HG02678 (cell line): ENCODE measurements at regions not wholly inside any gene's neighbourhood (a gene's known extent, or its start where the extent isn't known, plus 50 kb on each side); places are given as distances from the start of the nearest gene placed in this dataset.
"Not testable (repeated sequence)": the region's sequence is repeated elsewhere in the genome, so short reads cannot be mapped to it uniquely, and the experiment has no call there.

Source experiments
- ATAC-seq: cut with Tn5 transposase; IDR thresholded peaks from one replicate; pipeline ENCODE4 v1.9.1; 2021; ENCODE audit warnings: mild to moderate bottlenecking, moderate library complexity; ENCODE audit not compliant: unreplicated experiment

GRCh38 chr17:71446645-71447437 is 674.0 kb upstream of the SOX9 start:
- ATAC-seq: no peak

DNA sequence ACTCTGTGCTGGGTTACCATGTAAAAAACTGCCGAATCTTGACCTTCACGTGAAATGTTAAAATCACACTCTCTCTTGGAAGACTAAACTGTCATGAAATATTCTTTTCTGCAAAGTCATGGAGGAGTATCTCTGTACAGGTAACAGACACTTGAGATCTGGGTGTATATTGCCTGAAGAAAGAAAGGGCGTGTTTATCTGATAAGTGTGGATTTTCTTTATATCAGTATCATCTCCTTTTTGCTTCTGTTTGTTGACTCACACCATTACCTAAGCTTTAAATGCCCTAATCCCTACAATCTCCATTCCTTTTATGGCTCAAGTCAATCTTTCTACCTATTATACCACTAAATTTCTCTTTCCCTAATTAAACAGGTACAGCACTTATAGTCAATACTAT is 673.2 kb upstream of the SOX9 start:
- no peak for ATAC-seq

DNA sequence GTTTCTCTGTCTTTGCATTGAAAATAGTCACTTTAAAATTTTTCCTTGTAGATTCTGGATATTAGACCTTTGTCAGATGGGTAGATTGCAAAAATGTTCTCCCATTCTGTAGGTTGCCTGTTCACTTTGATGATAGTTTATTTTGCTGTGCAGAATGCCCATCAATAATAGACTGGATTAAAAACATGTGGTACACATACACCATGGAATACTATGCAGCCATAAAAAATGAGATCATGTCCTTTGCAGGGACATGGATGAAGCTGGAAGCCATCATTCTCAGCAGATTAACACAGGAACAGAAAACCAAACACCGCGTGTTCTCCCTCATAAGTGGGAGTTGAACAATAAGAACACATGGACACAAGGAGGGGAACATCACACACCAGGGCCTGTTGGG is 670.2 kb upstream of the SOX9 start:
- not testable (repeated sequence) for ATAC-seq

DNA sequence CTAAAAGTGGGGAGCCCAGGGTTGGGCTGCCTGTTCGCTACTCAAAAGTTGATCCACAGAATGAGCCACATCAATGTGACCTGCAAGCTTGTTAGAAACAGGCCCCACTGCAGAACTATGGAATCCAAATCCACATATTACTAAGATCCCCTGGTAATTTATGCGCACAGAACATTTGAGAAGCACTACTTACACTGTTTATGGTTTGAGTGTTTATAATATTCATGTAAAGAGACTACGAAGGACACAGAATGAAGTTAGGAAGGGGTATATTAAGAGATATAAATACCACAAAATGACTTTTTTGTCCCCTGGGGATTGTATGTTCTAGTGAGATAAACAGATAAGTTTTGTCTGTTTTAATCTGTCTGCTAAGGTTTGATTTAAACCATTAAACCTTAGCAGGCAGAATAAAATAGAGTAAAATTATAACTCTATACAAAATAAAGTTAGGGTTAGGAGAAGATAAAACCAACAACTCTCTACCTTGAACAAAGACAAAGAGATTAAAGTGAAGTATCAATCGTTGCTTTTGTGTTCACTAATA is 666.9 kb upstream of the SOX9 start:
- no peak for ATAC-seq

GRCh38 chr17:71455219-71455618 is 665.6 kb upstream of the SOX9 start:
- no peak for ATAC-seq

DNA sequence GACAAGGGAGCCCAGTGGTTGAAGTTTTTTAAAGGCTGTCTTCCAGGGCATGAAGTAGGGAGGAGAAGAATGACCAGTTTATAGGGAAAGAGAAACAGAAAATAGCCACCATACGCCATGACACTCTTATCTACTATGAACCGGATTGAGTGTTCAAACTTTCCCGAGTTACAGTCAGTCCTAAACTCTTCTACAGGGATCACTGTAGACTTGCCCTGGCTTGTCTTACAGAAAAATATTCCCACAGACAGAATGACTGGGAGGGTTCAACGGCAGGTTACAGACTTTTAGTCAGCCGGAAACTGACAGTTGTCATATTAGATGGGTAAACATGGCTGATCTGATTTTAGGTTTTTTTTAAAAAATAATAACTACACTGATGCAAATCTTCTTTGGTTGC is 662.5 kb upstream of the SOX9 start:
- ATAC-seq: no peak

DNA sequence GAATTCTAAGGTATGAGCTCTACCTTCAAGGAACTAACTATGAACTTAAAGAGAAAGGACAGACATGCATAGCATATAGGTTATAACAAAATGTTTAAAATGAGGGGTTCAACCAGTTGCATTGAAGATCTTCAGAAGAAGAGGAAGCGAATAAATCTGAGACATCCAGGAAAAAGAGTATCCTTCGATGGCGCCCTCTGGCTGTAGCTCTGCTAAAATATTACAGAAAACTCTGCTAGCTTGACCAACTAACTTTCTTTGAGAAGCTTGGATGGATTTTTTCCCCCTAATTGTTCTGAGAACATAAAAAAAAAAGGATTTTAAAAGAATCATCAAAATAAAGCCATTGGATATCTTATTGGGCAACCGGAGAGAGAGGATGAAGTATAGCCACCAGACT is 659.9 kb upstream of the SOX9 start:
- no peak for ATAC-seq

DNA sequence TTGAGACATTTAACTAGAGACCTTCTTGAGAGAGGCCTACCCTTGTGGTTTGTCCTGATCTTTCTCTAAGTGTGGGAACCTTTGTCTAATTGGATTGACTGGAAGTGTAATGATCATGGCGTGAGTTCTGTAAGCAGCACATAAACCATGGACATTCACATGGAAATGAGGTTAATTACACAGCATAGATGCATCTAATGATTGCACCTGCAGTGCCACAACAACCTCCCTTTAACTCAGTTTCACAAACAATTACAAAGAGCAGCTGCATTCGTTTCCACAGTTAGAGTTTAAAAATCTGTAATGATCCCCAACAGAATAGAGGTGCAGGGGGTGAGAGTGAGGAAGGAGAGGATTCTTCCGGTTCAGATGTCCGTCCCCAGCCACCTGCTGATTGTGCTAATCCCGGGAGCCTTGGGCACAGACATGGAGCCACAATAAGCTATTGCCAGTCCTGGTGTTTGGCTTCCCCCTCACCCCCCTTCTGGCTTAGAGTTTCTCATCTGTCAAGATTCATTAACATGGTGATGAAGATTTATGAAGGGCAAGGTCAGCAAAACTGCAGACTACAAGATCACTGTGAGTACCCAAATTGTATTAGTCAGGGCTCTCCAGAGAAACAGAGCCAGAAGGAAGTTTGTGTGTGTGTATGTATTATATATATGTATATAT is 659.2 kb upstream of the SOX9 start:
- ATAC-seq: no peak

DNA sequence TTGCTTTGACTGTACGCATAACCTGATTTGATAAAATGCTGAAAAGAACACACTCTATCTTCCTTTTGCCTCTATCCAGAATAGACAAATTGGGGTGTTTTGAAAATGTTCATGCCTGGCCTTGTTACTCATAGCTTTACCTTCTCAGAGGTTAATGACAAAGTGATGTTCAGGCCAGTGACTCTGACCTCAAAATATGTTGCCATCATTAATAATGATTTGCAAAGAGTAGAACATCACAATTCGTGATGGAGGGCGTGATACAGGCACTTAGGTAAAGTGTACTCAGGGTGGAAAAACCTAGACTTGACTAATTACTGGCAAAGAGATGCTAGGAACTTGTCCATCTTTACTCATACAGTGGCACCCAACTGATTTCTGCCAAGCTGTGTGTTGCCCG is 656.6 kb upstream of the SOX9 start:
- ATAC-seq: no peak

DNA sequence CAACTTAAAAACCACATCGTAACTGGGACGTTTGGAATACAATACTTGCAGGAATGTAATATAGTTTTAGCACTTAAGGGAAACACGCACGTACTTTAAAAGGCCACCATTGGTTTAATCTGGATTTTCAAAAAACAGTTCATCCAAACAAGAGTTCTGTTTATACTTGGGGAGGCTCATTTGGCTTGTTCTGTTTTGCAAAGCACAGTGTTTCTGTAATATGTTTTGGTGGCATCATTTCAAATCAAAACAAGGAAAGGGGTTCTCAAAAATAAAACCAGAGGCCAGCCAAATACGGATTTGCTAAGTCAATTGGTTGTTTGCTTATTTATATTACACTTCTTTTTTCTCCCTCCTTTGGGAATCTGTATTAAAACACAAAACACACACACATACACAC is 656.1 kb upstream of the SOX9 start:
- ATAC-seq: no peak

DNA sequence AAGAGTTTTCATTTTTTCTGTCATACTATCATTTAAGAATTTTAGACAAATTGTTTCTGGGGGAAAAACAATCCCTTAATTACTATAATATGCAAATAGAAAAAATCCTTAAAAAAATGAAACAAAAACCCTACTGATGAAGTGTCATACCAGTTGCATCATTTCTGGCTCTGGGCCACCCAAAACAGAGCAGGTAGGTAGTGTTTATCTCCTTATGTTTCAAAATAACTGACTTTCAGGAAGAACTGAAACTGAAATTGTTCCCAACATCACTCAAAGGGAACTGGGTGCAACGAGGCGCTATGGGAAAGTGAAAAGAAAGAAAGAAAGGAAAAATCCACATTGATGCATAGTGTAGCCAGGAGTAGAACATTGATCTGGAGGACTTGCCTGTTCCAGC is 653.1 kb upstream of the SOX9 start:
- no peak for ATAC-seq

DNA sequence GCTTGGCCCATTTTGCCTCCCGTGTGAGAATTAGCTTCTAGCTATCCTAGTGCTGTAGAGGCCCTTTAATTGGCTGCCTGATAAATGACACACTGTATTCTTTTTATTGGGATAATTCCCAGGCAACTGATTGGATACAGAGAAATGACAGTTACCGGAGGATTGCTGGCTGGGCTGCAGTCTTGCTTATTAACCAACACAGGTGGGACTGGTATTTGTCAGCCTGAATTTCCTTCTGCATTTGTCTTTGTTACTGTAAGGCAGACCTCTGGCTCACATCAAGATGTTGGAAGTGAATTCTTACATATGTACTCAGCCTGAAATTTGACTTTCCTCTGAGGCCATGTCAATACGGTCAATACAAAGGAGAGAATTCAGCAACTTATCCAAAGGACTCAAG is 650.8 kb upstream of the SOX9 start:
- ATAC-seq: no peak

DNA sequence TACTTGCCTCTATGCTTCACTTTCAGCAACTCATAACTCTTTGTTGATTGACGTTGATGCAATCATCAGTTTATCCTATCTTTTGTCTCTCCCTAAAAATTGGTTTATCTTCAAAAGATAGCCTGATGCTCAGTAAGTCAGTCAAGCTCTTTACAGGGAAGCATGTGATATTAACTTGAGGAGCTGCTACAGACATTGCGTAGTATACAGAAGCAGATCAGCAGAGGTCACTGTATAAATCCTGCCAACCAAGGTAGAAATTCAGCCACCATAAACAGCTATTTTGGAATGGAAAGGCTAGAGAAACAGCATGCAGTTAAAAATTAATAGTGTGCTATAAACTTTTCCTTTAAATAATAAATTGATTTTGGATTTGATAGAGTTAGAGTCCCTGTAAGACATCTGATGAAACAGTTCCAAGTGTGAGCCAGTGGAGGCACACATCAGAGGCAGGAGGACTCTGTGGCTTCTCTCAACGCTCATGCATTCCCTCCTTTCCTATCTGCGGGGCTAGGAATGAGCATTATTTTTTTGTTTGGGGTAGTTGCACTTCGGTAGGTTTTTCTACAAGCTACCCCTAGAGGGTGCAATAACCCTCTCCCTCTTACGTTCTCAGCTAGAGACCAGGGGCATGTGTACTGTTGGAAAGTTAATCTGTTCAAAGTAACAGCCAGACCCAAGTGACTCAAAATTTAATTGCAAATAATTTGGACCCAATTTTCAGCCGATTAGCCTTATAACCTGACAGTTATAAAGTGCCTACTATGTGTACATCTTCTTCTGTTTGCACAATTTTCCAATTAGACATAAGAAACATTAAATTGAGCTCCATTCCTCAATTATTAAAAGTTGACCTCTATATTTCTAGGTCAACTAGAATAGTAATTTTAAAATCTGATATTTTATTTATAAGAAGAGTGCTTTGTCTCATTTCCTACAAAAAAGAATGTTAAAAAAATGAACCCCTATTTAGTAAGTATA is 647.7 kb upstream of the SOX9 start:
- ATAC-seq: peak; percentile 69

DNA sequence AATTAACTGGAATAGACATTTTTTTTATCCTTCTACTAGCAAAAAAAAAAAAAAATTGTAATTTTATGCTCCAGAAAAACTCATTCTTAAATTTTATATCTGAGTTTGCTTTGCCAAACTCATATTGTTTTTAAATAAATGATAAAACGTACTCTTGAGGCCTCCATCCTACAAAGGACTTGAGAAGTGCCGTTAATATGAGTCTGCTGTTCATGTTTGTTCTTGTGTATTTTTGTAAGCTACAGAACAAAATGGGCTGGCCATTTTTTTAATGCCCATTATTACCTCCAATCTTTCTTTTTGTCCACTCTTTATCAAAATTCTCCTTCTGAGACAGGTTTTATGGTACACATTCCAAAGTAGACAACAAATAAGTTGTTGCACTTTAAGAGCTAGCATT is 643.5 kb upstream of the SOX9 start:
- ATAC-seq: no peak

- no peak for ATAC-seq
Observed at GRCh38 chr17:71480099-71480498, 640.7 kb upstream of the SOX9 start.

GRCh38 chr17:71482625-71483024 is 638.2 kb upstream of the SOX9 start:
- no peak for ATAC-seq

- no peak for ATAC-seq
Observed at GRCh38 chr17:71484546-71484945, 636.3 kb upstream of the SOX9 start.

DNA sequence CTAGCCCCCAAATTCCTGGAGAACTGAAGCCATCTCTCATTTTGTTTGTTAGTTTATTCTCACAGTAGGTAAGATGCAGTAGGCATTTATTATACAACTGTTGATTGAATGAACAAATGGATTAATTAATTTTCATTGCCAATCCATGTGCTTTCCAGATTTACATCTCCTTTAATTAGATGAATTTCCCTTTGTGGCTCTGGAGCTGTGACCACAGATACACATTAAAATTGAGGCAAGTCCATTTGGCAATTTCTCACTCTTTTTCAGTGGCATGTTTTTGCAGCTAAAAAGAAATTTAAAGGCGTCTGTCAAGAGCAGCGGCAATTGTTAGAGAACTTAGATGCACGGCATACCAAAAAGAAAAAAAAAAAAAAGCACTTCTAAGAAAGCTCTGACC is 635.4 kb upstream of the SOX9 start:
- ATAC-seq: no peak

GRCh38 chr17:71486261-71486660 is 634.6 kb upstream of the SOX9 start:
- ATAC-seq: no peak

DNA sequence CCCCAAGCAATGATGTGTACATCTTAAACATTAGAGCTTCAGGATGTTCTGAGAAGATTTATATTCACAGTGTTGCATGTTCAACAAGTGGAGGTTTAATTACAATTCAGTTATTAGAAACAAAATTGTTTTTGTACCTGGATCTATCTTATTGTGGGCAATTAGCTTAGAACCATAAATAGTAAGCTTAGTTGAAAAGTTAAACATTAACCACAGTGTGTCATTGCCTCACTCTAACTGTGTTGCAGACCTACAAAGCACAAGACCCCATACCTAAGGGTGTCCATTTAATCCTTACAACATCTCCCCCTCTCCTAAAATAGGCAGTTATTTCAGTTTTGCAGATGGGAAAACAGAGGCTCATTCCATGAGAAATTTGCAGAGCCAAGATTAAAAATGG is 632.0 kb upstream of the SOX9 start:
- ATAC-seq: no peak
